Kidney capillary endothelial cell (primary cell): ENCODE measurements at regions not wholly inside any gene's neighbourhood (a gene's known extent, or its start where the extent isn't known, plus 50 kb on each side); places are given as distances from the start of the nearest gene placed in this dataset.
A peak's percentile ranks its signal among the peaks of the same experiment; 100 is the strongest.

Experiments used
- DNase-seq: peaks from one replicate; pipeline ENCODE4 v3.0.0-alpha.2; 2018; ENCODE audit warnings: low spot score

GRCh38 chr13:107035186-107035585 lies 467.2 kb upstream of the ARGLU1 start:
- no peak for DNase-seq

- no peak for DNase-seq
These were observed 466.4 kb upstream of the ARGLU1 start for GRCh38 chr13:107034236-107034872.

DNA sequence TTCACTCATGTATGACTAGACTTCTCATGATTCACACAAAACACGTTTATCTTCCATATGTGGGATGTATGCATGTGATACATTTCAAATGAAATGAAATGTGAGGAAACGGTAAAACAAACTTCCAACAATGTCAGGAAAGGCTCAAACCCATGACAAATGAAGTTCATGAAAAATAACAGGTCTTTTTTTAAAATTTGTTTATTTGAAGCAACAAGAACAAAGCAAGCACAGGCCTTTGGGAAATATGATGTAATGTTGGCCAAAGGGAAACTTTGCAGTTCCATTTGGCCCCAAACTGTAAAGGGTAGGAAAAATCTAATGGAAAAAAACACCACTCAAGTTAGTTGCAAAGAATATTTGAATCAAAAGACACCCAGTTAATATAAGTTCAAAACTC lies 463.8 kb upstream of the ARGLU1 start:
- no peak for DNase-seq

GRCh38 chr13:107028751-107029150 lies 460.8 kb upstream of the ARGLU1 start:
- DNase-seq = peak; percentile 0

- peak; percentile 24 for DNase-seq
These were observed 458.1 kb upstream of the ARGLU1 start for GRCh38 chr13:107025991-107026390.

DNA sequence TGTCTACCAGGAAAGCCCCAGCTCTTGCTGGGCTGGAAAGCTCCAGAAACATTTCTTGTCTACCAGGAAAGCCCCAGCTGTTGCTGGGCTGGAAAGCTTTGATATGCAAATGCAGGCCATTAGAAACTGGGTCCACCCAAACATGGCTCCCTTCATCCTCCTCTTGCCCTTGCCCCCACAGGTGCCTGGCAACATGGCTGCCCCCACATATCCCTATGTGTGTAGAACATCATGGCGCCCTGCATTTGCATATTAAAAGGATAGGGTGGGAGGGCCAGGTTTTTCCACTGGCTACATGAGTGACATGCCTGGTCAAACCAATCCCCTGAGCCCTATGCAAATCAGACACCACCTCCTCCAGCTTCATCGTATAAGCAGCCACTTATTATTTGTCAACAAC lies 455.4 kb upstream of the ARGLU1 start:
- DNase-seq = no peak

DNA sequence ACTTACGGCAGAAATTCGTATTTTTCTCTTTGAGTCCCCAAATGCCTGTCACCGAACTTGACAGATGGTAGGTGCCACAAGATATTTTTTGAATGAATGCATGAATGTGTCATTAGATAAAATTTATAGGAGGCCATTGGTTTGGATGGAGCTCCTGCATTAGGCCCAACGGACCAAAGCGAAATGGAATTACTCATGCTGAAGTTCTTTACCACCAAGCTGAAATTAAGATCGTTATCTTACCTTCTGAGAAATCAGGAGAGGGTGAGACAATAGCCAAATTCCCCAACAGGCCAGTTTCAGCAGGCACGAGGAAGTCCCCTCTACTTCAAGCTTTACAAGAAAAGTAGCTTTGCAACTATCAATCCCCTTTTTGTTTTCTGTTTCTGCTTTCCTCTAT lies 452.5 kb upstream of the ARGLU1 start:
- DNase-seq = no peak

GRCh38 chr13:107018285-107018684 lies 450.3 kb upstream of the ARGLU1 start:
- DNase-seq = no peak

- no peak for DNase-seq
These were observed 438.7 kb upstream of the ARGLU1 start for GRCh38 chr13:107006661-107007060.

GRCh38 chr13:107005577-107005976 lies 437.6 kb upstream of the ARGLU1 start:
- no peak for DNase-seq

GRCh38 chr13:107003911-107004310 lies 436.0 kb upstream of the ARGLU1 start:
- DNase-seq = no peak

- DNase-seq = no peak
These were observed 430.7 kb upstream of the ARGLU1 start for GRCh38 chr13:106998664-106999063.

- DNase-seq = no peak
These were observed 429.8 kb upstream of the ARGLU1 start for GRCh38 chr13:106997696-106998095.

- no peak for DNase-seq
These were observed 429.1 kb upstream of the ARGLU1 start for GRCh38 chr13:106996867-106997618.

DNA sequence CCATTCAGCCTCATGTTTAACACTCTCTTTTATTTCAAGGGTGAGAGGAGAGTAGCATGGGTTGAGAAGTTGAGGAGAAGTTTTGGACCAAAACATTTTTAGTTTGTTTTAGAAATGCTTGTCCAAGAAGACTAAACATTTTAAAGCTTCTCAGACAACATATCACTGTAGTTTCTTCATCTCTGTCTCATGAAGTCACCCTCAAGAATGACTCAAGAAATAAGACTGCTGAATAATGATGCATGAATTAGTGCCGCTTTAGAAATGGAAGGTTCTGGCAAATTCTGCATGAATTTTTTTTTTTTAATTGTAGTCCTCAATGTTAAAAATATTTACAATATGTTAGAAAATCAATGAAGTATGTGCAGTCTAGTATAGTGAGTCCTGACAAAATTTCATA lies 422.7 kb upstream of the ARGLU1 start:
- no peak for DNase-seq

DNA sequence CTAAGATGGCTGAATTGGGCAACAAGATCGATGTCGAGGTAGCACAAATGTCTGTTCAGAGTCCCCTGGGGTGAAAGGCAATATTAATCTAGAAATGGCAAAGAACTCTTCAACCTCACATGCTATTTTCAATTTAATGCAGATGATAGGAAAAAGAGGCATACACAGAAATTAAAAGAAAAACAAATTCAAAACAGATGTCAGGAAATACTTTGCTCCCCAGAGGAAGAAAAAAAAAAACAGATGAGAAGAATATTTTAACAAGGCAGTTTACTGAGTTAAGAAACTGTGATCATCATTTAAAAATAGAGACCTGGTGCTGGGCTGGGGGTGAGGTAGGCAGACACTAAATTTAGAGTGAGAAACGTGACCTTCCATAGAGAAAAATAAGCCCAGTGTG lies 421.9 kb upstream of the ARGLU1 start:
- no peak for DNase-seq

- DNase-seq = no peak
These were observed 419.5 kb upstream of the ARGLU1 start for GRCh38 chr13:106987427-106987785.

DNA sequence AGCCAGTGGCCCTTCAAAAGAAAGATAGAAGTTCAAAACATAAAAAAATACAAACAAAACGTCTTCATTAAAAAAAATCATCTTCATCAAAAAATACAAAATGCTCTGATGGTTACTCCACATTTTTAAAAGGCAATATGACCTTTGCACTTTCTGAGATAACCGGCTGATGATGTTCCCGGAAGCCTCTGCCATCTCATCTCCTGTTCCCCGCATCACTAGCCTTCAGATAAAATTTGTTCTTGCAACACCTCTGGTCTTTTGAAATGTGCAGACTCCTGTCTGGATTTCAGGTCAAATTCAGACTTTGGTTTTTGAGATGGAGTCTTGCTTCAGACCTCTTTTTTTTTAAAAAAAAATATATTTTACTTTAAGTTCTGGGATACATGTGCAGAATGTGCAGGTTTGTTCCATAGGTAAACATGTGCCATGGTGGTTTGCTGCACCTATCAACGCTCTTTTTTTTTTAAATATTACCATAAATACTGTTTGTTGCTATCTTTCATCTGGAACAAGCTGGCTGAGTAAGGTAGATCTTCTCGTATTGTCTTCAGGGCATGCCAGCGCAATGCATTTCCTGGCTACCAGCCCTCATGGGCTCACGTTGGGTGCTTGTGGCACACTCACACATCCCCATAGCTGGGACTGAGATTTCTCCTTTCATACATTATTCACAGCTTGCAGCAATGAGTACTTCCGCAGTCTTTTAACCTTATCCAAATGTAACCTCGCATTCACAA lies 418.9 kb upstream of the ARGLU1 start:
- no peak for DNase-seq

DNA sequence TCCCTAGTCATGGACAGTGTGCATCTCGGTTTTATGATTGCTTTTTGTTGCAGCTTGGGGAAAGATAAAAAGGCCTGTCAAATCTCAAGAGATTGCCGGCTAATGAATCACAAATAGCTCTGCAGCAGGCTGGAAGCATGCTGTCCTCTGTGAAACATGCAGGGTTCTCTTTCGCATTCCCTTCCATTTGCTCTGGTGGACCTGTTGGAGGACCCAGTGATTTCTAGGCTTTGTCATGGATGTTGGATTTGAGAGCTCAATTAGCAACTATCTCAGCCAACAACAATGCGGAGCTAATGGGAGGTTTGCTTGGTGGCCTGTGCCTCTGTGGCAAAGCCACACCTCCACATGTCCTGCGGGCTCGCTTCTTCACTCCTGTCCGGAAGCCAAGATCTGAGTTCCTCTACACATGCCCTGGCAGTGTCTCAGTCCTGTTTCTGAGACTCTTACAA lies 418.1 kb upstream of the ARGLU1 start:
- DNase-seq = no peak

GRCh38 chr13:106985481-106985880 lies 417.5 kb upstream of the ARGLU1 start:
- DNase-seq = no peak

GRCh38 chr13:106981051-106981450 lies 413.1 kb upstream of the ARGLU1 start:
- no peak for DNase-seq

DNA sequence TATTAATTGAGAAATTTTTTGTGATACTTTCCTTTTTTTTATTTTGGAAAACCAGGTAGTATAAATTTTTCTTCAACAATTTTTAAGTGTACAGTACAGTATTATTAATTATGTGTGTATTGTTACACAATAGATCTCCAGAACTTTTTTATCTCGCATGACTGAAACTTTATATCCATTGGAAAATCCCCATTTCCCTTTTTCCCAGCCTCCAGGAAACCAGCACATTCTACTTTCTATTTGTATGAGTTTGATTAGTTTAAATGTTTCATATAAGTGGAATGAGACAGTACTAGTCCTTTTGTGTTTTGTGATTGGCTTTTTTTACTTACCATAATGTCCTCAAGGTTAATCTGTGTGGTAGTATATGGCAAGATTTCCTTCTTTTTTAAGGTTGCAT lies 399.5 kb upstream of the ARGLU1 start:
- no peak for DNase-seq

DNA sequence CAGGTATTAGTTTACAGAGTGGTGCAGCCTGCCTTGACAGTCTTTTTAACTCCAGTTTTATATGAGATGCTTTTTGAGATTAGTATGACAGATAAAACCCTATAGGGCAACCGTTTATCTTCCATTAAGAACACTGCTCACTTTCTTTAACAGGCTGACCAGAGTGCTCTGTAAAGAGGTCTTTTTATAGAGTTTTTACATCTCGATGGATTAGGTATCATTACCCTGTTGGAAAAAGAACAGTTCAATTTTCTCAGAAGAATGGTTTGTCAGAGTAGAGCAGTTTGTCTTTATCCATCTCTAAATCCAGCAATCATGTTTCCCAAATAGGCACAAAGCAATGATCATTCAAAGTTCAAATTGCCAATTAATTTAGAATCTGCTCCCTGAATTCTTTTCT lies 395.2 kb upstream of the ARGLU1 start:
- DNase-seq = no peak
